ENCODE measurements at regions not wholly inside any gene's neighbourhood (a gene's known extent, or its start where the extent isn't known, plus 50 kb on each side); places are given as distances from the start of the nearest gene placed in this dataset.

DNA sequence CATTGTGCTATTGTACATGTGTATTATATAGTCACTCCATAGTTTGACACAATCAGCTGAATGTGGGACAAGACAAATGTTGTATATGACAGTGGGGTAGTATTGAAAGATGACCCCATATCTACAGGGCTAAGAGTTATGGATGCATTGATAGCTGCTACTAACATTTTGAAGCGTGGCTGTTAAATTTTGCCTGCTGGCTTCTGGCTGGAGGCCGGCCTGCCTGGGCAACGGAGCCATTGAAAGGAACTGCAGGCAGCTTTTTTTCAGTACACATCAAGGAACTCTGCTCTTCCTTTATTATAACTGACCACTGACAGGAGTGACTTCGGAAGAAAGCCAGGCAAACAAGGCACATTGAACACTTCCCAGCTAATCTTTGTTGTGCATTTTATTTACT is 76.1 kb upstream of the TMEM33 start:
- no peak for DNase-seq

DNA sequence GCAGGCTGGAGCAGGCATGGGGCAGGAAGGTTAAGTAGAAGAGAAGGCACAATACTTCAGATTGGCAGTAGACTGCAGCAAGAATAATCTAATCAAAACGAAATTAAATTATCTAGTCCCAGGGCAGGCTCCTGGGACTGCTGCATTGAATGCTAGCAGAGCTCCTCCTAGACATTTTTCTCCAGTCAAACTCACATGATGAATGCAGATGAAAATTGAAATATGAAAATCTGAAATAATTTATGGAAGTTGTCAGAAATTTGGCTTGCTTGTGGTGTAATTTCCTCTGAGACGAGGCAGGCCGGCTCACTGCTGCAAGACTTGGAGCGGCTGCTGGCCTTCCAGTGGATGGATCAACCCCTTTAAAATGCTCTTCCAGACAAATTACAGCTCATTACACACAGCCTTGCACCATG is 78.0 kb upstream of the TMEM33 start:
- DNase-seq = no peak

DNA sequence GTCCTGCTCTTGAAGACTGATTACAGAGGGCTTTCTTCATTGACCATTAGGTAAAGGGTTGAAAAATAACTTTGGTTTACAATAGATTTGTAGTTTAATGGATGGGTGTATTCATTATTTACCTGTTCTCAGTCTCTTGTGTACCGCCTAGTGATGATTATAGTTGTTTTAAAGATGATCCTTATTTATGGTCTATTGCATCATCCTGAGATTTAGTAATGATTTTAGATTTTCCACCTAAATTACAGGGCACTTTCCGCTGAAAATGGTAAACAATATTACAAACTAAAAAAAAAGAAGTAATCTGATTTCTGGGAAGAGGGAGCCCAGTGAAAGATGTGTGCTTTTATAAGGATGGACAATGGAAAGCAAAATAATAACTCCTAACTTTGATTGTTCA is 78.4 kb upstream of the TMEM33 start:
- DNase-seq = no peak

DNA sequence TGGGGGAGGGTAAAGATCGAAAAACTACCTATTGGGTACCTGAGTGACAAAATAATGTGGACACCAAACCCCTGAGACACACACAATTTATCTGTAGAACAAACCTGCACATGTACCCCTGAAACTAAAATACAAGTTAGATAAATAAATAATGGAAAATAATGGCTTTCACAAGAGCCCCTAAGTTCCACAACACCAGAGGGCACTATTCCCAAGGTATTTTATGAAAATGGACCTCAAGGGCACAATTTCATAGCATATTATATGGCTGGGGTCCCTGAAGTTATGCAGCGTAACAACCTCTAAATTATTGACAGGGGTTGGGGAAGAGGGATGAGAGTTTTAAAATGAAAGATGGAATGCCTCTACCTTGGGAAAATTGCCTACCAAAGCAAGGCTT is 81.3 kb upstream of the TMEM33 start:
- DNase-seq = peak in 1 of 2 experiments; percentile 12

DNA sequence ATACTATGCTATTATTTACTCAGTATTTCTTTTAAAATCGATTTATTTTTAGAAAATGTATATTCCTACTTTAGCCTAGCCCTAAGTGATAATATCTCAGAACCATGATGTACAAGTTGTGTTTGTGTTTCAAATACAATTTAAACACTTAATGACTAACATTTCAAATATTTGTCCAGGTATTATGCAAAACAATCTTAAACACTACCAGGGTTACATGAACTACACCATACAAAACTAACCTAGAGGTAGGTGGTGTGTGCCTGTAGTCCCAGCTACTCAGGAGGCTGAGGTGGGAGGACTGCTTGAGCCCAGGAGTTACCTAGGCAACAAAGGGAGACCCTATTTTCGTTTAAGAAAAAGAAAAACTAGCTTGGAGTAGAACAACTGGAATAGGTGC is 83.0 kb upstream of the TMEM33 start:
- no peak for DNase-seq

DNA sequence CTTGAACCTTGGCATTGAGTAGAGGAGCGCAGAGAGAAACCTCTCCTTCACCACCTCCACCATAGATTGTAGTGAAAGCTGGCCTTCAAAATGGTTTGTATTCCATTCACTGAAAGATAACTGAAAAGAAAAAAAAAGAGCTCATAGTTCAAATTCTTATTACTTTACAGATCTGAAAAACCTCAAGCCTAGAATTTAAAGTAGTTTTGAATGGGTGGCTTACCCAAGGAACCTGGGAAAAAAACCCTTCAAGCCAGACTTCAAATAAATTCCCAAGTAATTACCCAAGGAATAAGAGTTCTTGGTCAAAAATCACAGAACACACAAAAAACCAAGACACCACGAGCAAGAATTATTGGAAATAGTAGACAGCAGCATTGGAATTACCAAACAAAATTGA is 83.6 kb upstream of the TMEM33 start:
- no peak for DNase-seq

DNA sequence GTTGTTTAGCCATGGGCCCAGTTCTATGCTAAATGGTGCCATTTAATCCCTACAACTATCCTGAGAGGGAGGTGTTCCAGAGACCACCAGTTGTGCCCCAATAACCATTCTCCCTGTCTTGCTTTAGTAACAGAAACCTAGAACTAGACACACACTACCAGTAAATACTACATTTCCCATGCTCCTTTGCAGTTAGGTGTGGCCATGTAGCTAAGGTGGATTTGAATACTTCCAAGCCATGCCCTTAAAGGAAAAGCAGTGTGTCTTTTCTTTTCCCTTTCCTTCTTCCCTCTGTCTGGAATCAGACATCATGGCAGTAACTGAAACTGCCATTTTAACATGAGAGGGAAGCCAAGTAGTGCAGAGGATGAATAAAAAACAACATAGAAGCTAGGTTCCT is 90.9 kb upstream of the TMEM33 start:
- no peak for DNase-seq

DNA sequence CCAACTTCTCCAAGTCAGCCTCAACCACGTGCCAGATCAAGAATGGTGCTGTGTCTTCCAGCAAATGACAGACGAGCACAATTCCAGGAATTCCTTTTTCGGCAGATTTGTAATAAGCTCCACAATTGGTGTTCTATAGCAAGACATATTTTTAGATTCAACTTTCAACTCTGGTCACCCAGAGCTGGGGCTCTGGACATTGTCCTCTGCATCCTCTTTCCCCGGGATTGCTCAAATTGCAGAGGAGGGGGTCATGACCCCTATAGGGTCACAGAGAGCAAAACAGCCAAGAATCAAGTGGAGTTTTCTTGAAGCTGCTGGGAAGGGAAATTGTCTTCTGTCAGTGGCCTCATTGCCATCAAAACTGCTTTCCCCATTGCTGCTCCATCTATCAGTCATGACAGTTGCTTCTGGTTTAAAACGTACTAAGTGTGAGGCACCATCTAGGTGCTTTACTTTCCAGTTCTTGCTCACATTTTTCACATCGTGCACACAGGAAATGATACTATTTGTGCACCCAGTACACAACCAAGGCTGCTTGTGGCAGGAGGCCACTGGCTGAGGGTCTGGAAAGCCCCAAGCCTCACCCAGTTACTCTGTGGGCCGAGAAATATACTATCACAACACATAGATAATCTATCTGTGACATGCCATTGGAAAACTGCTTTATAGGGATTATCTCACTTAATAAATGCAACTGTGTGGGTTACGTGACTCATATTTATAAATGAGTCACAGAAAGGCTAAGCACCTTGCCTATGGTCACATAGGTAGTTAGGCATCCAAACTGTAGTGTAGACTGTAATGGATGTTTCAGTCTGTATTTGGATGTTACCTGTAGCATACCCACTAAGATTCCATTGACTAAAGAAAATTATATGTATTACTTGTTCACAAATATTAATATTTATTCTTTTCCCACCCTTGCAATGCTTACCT is 91.7 kb upstream of the PHOX2B start:
- no peak for DNase-seq

DNA sequence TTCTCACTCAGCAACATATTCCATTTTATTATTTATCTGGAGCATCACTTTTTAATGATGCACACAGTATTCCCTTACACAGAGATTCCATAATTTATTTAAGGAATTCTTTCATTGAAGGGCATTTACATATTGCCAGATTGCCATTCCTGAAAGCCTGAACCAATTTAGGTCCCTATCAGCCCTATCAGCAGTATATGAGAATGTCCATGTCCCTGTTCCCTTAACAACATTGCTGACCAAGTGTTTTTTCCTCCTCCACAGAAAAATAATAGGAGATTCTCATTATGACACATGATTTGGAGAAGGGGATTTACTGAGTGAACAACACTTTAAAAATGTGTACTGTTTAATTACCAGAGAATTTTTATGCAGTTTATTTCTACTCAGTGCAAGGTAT is 90.1 kb upstream of the PHOX2B start:
- no peak for DNase-seq

DNA sequence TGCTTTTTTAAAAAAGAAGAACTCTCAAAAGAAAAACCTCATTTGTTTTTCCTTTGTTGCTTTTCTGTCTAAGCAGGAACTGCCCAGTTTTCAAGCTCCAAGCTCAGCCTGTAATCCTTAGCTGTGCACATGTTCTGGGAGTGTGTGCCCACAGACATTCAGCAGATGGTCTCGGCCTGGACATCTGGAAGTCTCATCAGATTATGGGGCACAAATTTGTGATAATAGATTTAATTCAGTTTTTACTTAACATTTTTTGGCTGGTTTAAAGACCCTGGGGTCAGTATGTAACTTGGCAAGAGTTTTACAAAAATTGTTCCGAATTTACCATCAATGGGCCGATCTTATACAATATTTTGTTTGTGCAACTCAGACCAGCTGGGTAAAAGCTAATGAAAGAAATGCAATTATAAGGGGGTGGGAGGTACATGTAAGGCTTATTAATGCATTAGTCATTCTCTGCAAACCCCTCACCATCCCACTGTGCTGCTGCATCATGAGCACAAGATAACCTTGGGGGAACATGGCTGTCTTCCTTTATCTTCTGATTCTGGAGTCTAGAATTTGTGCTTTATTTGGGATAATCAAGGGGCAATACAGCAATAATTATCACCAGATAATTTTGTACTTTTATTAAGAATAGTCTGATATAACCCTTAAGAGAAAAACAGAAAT is 86.9 kb upstream of the PHOX2B start:
- DNase-seq = no peak

DNA sequence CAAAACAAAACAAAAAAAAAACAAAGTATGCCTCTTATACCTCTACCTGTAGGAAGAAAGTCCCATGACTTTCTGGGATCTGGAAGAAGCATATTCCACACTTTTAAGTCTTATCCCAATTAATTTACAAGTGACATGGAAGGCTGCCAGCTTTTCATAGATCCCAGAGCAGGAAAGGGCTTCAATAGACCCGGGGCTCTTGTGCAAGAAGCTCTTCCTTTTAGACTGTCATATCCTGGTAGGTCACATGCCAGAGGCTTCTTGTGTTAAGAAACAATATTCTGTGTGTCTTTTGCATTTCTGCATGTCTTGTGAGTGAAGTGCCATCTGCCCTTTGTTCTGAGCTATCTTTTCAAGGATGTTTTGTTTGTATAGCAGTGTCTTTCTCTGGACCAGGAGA is 84.4 kb upstream of the PHOX2B start:
- DNase-seq = peak; percentile 74 to 76

DNA sequence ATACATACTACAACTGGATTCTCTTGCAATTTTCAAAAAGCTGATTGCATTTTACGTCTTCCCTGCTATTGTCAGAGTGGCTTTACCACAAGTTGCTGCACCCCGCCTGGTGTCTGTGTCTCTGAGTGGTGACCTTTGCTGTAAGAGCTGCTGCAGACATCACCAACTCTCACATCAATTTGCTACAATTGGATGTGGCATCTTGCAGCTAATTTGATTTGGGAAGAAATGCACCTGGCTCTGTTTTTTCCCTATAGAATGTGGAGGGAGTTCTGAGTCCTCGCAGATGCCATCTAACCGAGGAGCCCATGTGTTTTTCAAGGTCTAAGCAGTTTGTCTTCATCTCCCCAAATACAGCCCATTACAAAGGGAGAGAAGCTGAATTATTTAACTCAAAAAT is 73.8 kb upstream of the PHOX2B start:
- no peak for DNase-seq

DNA sequence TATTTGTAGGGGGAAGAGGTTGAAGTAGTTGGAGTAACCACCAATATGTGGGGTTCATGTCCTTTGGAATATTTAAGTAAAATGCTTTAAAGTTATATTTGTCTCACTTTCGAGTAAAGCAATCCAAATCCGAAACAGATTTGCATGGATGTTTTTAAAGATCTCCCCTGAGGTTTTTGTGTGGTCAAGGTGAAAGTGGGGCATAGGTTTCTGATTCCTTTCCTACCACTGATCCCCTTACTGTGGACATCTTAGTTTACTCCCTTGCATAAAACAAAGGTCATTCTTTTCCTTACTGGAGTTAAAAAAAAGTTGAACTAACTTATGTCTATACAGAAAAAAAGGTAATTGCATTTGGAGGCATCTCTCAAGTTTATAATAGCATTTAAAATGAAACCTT is 71.9 kb upstream of the PHOX2B start:
- DNase-seq = no peak

DNA sequence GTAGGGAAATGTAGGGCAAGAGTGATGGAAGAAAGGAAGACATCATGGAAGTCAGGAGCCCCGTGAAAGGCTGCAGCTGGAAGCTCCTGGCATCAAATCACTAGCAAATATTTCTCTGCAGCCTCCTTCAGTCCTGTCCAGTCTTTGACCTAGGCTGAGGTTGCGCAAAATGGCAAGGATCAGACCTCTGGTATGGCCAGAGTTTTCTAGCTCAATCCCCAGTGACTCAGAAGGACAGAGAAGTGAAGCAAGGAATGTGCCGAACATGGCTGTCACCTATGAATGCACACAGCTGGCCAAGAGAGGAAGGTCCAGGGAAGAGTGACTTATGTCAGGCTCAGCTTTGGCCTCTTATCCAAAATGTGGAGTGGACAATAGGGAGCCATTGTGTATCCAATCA is 71.1 kb upstream of the PHOX2B start:
- DNase-seq = no peak

DNA sequence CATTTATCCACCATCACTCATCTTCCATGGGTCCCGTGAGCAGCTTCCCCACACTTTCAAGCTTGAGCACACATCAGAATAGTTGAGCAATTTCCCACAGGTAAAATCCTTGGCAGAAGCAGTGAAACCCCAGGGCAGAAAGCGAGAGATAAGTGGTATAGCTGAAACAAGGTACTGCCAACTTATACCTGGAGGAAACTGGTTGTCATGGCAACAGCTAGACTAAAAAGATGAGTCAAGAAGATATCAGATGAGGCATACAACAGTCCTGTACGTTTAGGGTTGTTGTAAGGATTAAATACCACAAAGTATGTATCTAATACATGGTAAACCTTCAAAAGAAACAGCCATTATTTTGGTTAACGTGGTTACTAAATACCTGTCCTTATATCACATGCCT is 66.9 kb upstream of the PHOX2B start:
- no peak for DNase-seq

DNA sequence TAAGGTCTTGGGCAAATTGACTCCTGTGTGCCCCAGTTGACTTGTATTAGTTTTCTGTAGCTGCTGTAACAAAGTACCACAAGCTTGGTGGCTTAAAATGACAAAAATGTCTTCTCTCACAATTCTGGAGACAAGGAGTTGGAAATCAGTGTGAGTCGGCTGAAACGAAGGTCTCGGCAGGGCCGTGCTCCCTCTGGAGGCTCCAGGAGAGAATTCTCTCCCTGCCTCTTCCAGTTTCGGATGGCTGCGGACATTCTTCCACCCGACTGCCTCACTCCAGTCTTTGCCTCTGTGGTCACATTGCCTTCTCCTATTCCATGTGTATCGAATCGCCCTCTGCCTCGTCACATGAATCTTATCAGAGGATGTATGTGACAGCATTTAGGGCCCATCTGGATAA is 66.0 kb upstream of the PHOX2B start:
- DNase-seq = no peak

DNA sequence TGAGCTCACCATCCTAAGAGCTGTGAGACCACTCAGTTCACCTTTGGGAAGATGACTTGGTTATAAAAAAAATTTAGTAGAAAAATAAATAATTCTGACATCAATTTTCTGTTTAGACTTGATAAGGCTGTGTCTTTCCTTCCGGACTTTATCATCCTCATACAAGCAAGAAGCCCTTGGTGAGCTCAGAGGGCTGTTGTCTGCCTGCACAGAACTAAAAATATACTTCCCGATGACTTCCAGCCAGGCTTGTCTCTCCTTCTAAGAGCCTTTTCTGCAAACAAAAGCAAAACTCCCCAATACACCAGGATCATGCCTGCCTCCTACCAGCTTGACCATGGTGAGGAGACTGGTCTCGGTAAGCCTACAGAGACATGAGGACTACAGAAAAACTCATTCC is 58.3 kb upstream of the PHOX2B start:
- DNase-seq = no peak

DNA sequence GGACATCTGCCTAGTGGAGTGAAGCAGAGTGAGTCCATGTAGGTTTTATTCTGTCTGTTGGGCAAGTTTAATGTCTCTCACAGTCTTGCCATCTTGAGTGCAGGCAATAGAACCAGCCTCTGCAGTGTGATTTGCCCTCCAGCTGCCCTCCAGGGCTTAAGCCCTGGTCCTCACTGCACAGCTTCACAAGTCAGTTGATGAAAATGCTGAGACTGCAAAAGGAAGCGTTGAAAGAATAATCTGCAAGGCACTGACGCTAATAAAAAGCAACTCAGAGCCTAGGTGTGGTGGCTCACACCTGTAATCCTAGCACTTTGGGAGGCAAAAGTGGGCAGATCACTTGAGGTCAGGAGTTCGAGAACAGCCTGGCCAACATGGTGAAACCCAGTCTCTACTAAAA is 54.1 kb upstream of the PHOX2B start:
- DNase-seq = no peak

DNA sequence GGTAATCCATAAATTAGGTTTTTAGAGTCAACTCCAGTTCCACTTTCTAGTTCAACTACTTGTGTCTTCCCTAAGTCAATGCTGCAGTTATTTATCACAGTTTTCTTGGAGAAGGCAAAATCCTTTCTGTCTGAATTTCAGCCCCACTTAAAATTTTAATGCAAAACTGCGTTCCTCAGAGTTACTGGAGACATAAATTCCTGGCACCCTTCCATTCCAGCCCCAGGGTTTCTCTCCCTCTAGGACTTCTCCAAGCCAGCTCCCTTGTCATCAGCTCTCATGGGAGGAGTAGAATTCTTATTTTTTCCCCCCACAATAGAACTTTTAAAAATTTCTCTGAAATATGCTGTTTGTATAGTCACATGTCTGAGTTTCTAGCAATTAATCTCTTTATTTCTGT is 50.6 kb upstream of the PHOX2B start:
- DNase-seq = no peak
